Panc1 (cell line): ENCODE measurements at regions not wholly inside any gene's neighbourhood (a gene's known extent, or its start where the extent isn't known, plus 50 kb on each side); places are given as distances from the start of the nearest gene placed in this dataset.

Source experiments
- ATAC-seq: fragments of 200-7000 bp; cut with Tn5 transposase; 2 replicates; pipeline ENCODE4 v1.9.1; 2020; ENCODE audit warnings: mild to moderate bottlenecking, moderate library complexity
- BruUV-seq: library from RNA; stranded (reverse); fragments of 400-500 nt; replicated peaks from 2 replicates; lab custom pipeline; 2021; lab: Mats Ljungman, UMichigan
- CTCF ChIA-PET: fragments of 300-600 bp; sonication (Branson Sonifier 250); formaldehyde crosslinking; loops from one replicate; lab custom pipeline; 2022; ENCODE audit warnings: antibody characterized with exemption; lab: Charles Lee
- POLR2A ChIA-PET: fragments of 300-600 bp; sonication (Branson Sonifier 250); formaldehyde crosslinking; loops from one replicate; lab custom pipeline; 2022; ENCODE audit warnings: antibody characterized with exemption; lab: Charles Lee
- DNase-seq: peaks from one replicate; pipeline ENCODE4 v3.0.0-alpha.2; 2010; ENCODE audit warnings: low read depth, low spot score
- H3K27ac ChIP-seq: 2 replicates; pipeline ENCODE4 v1.5.1; 2011; ENCODE audit warnings: mild to moderate bottlenecking, low read length, inconsistent platforms
- H3K27me3 ChIP-seq: fragments of 200-500 bp; sonication (Bioruptor generic); 2 replicates; pipeline ENCODE4 v1.6.0; 2014; ENCODE audit warnings: low read length, inconsistent platforms; ENCODE audit not compliant: control insufficient read depth, insufficient read depth
- H3K36me3 ChIP-seq: fragments of 200-500 bp; sonication (Bioruptor generic); 2 replicates; pipeline ENCODE4 v1.5.1; 2014; ENCODE audit warnings: inconsistent platforms, mild to moderate bottlenecking, low read length, moderate library complexity; ENCODE audit not compliant: control insufficient read depth, insufficient read depth
- H3K4me1 ChIP-seq: 2 replicates; pipeline ENCODE4 v1.5.1; 2011; ENCODE audit warnings: inconsistent platforms, mild to moderate bottlenecking, low read length, moderate library complexity; ENCODE audit not compliant: control insufficient read depth, insufficient read depth
- H3K4me3 ChIP-seq, 2 experiments: 2 replicates each; pipeline ENCODE4 v1.5.1; 2011 to 2012; ENCODE audit warnings: low read depth in 2 of 2, low read length in 2 of 2, mild to moderate bottlenecking in 2 of 2, inconsistent platforms in 1 of 2, moderate library complexity in 1 of 2
- H3K9me3 ChIP-seq: fragments of 200-500 bp; sonication (Bioruptor generic); 2 replicates; pipeline ENCODE4 v1.5.1; 2014; ENCODE audit warnings: low read depth, mild to moderate bottlenecking, inconsistent platforms, low read length, moderate library complexity; ENCODE audit not compliant: control insufficient read depth, insufficient read depth
- CTCF ChIP-seq: fragments of 450-650 bp; IDR thresholded peaks from 2 replicates; pipeline ENCODE4 v1.5.1; 2017; ENCODE audit warnings: mild to moderate bottlenecking
- POLR2AphosphoS5 ChIP-seq: IDR thresholded peaks from 2 replicates; pipeline ENCODE4 v1.6.1; 2012; ENCODE audit warnings: mild to moderate bottlenecking, low read depth, low read length, moderate library complexity
- SIN3A ChIP-seq: IDR thresholded peaks from 2 replicates; pipeline ENCODE4 v1.6.1; 2012; ENCODE audit warnings: low read depth, mild to moderate bottlenecking, low read length, moderate library complexity, borderline replicate concordance; ENCODE audit not compliant: insufficient read depth
- TCF7L2 ChIP-seq: IDR thresholded peaks from 2 replicates; pipeline ENCODE4 v1.6.1; 2011; ENCODE audit warnings: mild to moderate bottlenecking, low read depth, low read length, inconsistent platforms
- in situ Hi-C: cut with HindIII; loops from 2 replicates; pipeline ENCODE4 v1.10.0; 2016; ENCODE audit warnings: low sequenced_read_pairs, low pct_unique_long_range_greater_than_20kb
- intact Hi-C: fragments of 100-400 bp; cut with micrococcal nuclease; formaldehyde crosslinking; loops from one replicate; pipeline ENCODE4 v1.10.0; 2022; ENCODE audit not compliant: unreplicated experiment
- TF ChIP-seq, protein P1 (sequence below), 2 experiments: IDR thresholded peaks; 2 replicates each; pipeline ENCODE4 v1.6.1; 2011 to 2012; ENCODE audit warnings: low read depth in 2 of 2, control low read depth in 1 of 2, low read length in 1 of 2, mild to moderate bottlenecking in 1 of 2, moderate library complexity in 1 of 2; ENCODE audit not compliant: insufficient read depth in 1 of 2

GRCh38 chr7:19991936-19992335 is 218.5 kb upstream of the TMEM196 start:
- no TSS peak for BruUV-seq

DNA sequence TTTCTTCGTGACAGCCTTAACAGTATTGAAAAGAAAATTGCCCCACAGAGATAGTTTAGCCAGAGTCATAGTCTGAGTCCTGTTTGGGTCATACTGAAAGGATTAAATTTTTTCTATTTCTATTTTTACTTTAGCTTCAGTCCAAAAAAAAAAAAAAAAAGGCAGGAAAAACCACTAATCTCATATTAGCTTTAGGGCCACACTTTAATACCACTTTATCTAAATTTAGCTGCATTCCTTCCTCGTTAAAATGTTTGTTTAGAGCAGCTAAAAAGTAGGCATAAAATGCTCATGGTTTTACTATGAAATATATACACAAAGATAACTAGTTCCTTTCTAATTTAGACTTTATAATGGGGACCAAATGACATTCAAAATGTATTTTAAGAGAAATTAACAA is 216.5 kb upstream of the TMEM196 start:
- intact Hi-C loops = no loop called here
- in situ Hi-C loops = no loop called here
- CTCF ChIA-PET = no interaction called here
- Histone ChIP-seq H3K9me3 (peaks cover 6% of the 10 kb centered on the region; the same call in 1 of the 2 replicates), H3K4me1 (no peaks in the 10 kb centered on the region), H3K4me3 (no peak overlapping the region), H3K27ac (no peak overlapping the region), H3K27me3 (no peaks in the 10 kb centered on the region), H3K36me3 (no peaks in the 10 kb centered on the region)
- TF ChIP-seq POLR2AphosphoS5 (no peak), CTCF (no peak)
- no peak for ATAC-seq
- DNase-seq = no peak
- POLR2A ChIA-PET = no interaction called here
- BruUV-seq = no TSS peak

More at GRCh38 chr7:19991936-19992335, 218.5 kb upstream of the TMEM196 start:
- no peak overlapping the region for H3K27ac ChIP-seq
- no peaks in the 10 kb centered on the region for H3K4me1 ChIP-seq
- intact Hi-C loops = no loop called here
- in situ Hi-C loops = no loop called here
- ChIA-PET CTCF (no interaction called here), POLR2A (no interaction called here)
- H3K9me3 ChIP-seq = peaks cover 6% of the 10 kb centered on the region; the same call in 1 of the 2 replicates
- DNase-seq = no peak
- TF ChIP-seq CTCF (no peak), TCF7L2 (no peak), POLR2AphosphoS5 (no peak), SIN3A (no peak)
- TF ChIP-seq, protein P1, sequence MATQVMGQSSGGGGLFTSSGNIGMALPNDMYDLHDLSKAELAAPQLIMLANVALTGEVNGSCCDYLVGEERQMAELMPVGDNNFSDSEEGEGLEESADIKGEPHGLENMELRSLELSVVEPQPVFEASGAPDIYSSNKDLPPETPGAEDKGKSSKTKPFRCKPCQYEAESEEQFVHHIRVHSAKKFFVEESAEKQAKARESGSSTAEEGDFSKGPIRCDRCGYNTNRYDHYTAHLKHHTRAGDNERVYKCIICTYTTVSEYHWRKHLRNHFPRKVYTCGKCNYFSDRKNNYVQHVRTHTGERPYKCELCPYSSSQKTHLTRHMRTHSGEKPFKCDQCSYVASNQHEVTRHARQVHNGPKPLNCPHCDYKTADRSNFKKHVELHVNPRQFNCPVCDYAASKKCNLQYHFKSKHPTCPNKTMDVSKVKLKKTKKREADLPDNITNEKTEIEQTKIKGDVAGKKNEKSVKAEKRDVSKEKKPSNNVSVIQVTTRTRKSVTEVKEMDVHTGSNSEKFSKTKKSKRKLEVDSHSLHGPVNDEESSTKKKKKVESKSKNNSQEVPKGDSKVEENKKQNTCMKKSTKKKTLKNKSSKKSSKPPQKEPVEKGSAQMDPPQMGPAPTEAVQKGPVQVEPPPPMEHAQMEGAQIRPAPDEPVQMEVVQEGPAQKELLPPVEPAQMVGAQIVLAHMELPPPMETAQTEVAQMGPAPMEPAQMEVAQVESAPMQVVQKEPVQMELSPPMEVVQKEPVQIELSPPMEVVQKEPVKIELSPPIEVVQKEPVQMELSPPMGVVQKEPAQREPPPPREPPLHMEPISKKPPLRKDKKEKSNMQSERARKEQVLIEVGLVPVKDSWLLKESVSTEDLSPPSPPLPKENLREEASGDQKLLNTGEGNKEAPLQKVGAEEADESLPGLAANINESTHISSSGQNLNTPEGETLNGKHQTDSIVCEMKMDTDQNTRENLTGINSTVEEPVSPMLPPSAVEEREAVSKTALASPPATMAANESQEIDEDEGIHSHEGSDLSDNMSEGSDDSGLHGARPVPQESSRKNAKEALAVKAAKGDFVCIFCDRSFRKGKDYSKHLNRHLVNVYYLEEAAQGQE (IDR thresholded peaks at IDR 0.05; ENCODE audit: insufficient read depth in 1 of 2, low read depth in 2 of 2, low read length in 1 of 2) = no peak
- ATAC-seq = no peak
- no peaks in the 10 kb centered on the region for H3K36me3 ChIP-seq
- no peak overlapping the region for H3K4me3 ChIP-seq
- no peaks in the 10 kb centered on the region for H3K27me3 ChIP-seq
